RWPE2 (cell line): ENCODE measurements at regions not wholly inside any gene's neighbourhood (a gene's known extent, or its start where the extent isn't known, plus 50 kb on each side); places are given as distances from the start of the nearest gene placed in this dataset.
A peak's percentile ranks its signal among the peaks of the same experiment; 100 is the strongest.

Experiments used
- ATAC-seq: fragments of 200-7000 bp; cut with Tn5 transposase; 3 replicates; pipeline ENCODE4 v1.9.1; 2021; ENCODE audit warnings: low read depth
- DNase-seq: peaks from one replicate; pipeline ENCODE4 v3.0.0-alpha.2; 2020; ENCODE audit warnings: low spot score
- H3K27ac ChIP-seq: fragments of 450-650 bp; 2 replicates; pipeline ENCODE4 v1.5.1; 2017; ENCODE audit warnings: mild to moderate bottlenecking; ENCODE audit not compliant: poor library complexity, severe bottlenecking
- H3K27me3 ChIP-seq: fragments of 250-450 bp; sonication (Bioruptor Pico); 2 replicates; pipeline ENCODE4 v1.5.1; 2021; ENCODE audit warnings: mild to moderate bottlenecking, moderate library complexity; ENCODE audit not compliant: insufficient read depth, poor library complexity, severe bottlenecking
- H3K36me3 ChIP-seq: fragments of 250-450 bp; sonication (Bioruptor Pico); 2 replicates; pipeline ENCODE4 v1.5.1; 2020; ENCODE audit warnings: low read depth, mild to moderate bottlenecking, moderate library complexity
- H3K4me1 ChIP-seq: fragments of 250-450 bp; sonication (Bioruptor Pico); 2 replicates; pipeline ENCODE4 v1.5.1; 2021; ENCODE audit warnings: mild to moderate bottlenecking, moderate library complexity; ENCODE audit not compliant: insufficient read depth, poor library complexity, severe bottlenecking
- H3K4me3 ChIP-seq: fragments of 250-450 bp; sonication (Bioruptor Pico); 2 replicates; pipeline ENCODE4 v1.5.1; 2021; ENCODE audit warnings: mild to moderate bottlenecking, moderate library complexity; ENCODE audit not compliant: severe bottlenecking
- H3K9me3 ChIP-seq: fragments of 250-450 bp; sonication (Bioruptor Pico); 2 replicates; pipeline ENCODE4 v1.5.1; 2021; ENCODE audit warnings: mild to moderate bottlenecking, moderate library complexity; ENCODE audit not compliant: severe bottlenecking
- TF ChIP-seq, protein P1 (sequence below): fragments of 450-650 bp; IDR thresholded peaks from one replicate; pipeline ENCODE4 v1.5.1; 2017; ENCODE audit warnings: mild to moderate bottlenecking, moderate library complexity; ENCODE audit not compliant: poor library complexity, severe bottlenecking

DNA sequence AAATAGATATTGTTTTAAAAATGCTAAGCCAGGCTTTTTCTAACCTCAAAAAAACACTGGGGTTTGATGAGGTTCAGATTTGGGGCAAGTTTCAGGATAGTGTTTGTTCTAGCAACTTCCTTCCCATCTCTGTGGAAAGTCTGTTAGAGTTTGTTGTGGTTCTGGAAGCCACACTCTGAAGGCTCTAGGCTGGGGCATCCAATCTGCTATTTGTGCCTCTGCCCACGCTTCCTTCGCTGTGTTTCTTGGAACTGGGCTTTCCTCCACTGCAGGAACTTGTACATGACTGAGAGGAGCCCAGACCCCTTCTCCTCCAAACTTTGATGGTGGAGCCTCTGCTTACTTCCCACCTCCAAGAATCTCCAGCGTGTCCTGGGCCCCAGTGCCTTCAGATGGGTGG is 108.5 kb upstream of the SLC25A13 start:
- Histone ChIP-seq H3K4me3 (no peak overlapping the region), H3K27me3 (no peaks in the 10 kb centered on the region), H3K4me1 (peaks cover 12% of the 10 kb centered on the region), H3K27ac (no peak overlapping the region), H3K36me3 (no peaks in the 10 kb centered on the region), H3K9me3 (no peaks in the 10 kb centered on the region)
- ATAC-seq (no peak), DNase-seq (no peak)
- TF ChIP-seq, protein P1, sequence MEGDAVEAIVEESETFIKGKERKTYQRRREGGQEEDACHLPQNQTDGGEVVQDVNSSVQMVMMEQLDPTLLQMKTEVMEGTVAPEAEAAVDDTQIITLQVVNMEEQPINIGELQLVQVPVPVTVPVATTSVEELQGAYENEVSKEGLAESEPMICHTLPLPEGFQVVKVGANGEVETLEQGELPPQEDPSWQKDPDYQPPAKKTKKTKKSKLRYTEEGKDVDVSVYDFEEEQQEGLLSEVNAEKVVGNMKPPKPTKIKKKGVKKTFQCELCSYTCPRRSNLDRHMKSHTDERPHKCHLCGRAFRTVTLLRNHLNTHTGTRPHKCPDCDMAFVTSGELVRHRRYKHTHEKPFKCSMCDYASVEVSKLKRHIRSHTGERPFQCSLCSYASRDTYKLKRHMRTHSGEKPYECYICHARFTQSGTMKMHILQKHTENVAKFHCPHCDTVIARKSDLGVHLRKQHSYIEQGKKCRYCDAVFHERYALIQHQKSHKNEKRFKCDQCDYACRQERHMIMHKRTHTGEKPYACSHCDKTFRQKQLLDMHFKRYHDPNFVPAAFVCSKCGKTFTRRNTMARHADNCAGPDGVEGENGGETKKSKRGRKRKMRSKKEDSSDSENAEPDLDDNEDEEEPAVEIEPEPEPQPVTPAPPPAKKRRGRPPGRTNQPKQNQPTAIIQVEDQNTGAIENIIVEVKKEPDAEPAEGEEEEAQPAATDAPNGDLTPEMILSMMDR = no peak

DNA sequence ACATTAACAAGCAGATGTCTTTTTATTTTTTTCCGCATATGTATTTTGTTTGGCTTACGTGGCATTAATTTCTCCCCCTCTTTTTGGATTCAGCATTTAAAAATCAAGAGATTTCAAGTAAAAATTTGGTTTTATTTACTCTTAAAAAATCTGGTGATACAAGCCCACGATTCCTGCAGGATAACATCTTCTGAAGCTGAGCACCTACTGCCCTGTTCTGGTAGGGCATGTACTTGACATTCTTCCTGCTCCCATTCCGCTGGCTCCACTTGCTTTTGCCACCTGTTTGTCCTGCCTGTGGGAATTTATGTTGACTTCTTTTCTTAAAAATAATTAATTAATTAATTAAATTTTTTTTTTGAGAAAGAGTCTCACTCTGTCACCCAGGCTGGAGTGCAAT is 105.2 kb upstream of the SLC25A13 start:
- Histone ChIP-seq H3K4me3 (no peak overlapping the region), H3K27ac (no peak overlapping the region), H3K9me3 (no peaks in the 10 kb centered on the region), H3K27me3 (no peaks in the 10 kb centered on the region), H3K36me3 (no peaks in the 10 kb centered on the region), H3K4me1 (peaks cover 12% of the 10 kb centered on the region)
- DNase-seq (no peak), ATAC-seq (no peak)
- TF ChIP-seq, protein P1 = no peak

DNA sequence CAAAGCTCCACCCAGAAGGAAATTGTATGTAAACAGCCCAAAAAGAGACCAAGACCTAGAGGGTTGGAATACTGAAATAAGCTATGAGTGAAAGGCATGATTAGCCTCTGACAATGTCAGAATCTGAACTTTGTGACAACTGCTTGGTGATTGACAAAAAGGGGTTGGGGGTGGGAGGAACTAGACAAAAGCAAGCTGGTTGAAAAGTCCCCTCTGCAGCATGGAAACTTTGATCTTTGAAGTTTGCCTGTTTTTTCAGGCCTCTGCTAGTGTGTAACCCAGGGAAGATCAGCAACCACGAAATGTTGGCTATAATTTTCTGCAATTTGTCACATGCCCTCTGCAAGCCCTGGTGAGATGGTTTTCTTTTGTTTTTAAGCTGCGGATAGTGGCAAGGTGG is 104.8 kb upstream of the SLC25A13 start:
- no peaks in the 10 kb centered on the region for H3K27me3 ChIP-seq
- H3K4me1 ChIP-seq = peaks cover 12% of the 10 kb centered on the region
- peak overlapping the region; percentile 24 for H3K27ac ChIP-seq
- no peak for ATAC-seq
- TF ChIP-seq, protein P1 = no peak
- DNase-seq = no peak
- H3K9me3 ChIP-seq = no peaks in the 10 kb centered on the region
- no peaks in the 10 kb centered on the region for H3K36me3 ChIP-seq
- H3K4me3 ChIP-seq = no peak overlapping the region

DNA sequence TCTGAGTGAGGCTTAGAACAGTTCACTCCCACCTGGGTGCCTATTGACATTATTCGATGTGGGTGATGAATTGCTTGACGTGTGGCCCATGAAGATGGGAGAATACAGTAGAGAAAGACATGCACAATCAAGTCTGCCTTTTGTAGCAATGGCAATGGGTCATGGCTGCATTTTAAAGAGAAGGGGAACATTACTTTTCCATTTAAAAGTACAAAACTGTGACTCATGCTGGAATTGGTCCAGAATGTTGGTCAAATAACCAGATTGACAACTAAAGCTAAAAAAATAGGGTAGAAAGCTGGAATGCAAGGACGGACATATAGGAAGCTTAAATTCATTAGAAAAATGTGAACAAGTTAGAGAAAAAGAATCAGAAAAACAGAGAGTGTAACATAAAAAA is 104.1 kb upstream of the SLC25A13 start:
- Histone ChIP-seq H3K27me3 (no peaks in the 10 kb centered on the region), H3K36me3 (no peaks in the 10 kb centered on the region), H3K4me1 (peaks cover 12% of the 10 kb centered on the region), H3K4me3 (no peak overlapping the region), H3K9me3 (no peaks in the 10 kb centered on the region), H3K27ac (peak overlapping the region; percentile 24)
- no peak for DNase-seq
- peak; percentile 72 for ATAC-seq
- TF ChIP-seq, protein P1 = no peak

DNA sequence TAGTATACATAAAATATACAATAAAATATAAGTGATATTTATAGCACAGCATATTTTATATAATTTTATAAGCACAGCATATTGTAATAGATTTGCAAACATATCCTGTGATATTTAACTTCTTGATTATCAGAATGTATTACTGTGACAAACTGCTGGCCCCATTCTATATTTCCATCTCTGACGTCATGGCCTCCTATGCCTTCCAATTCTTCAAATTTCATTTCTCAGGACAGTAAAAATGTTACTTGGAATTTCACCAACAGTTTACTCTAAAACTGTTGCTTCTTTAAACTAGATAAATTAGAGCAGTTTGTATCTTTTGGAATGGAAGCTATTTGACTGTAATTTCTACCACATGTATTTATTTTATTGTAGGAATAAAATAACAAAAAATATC is 102.5 kb upstream of the SLC25A13 start:
- Histone ChIP-seq H3K36me3 (no peaks in the 10 kb centered on the region), H3K4me1 (peaks cover 12% of the 10 kb centered on the region), H3K27me3 (no peaks in the 10 kb centered on the region), H3K9me3 (no peaks in the 10 kb centered on the region), H3K4me3 (no peak overlapping the region), H3K27ac (no peak overlapping the region)
- DNase-seq = no peak
- ATAC-seq = no peak
- TF ChIP-seq, protein P1 = no peak
